ENCODE measurements at regions not wholly inside any gene's neighbourhood (a gene's known extent, or its start where the extent isn't known, plus 50 kb on each side); places are given as distances from the start of the nearest gene placed in this dataset.

- no peak for TF ChIP-seq CHD7 (IDR thresholded peaks at IDR 0.05; ENCODE audit: insufficient replicate concordance, low read length)
- TF ChIP-seq SP2 (IDR thresholded peaks at IDR 0.05; ENCODE audit: low read length): no peak
- TF ChIP-seq TAF7 (optimal IDR thresholded peaks at IDR 0.05; ENCODE audit: borderline replicate concordance, low read depth, low read length): no peak
Measured at GRCh38 chr2:235157746-235158482, 206.1 kb downstream of the SH3BP4 start (continued).
